ENCODE measurements at regions not wholly inside any gene's neighbourhood (a gene's known extent, or its start where the extent isn't known, plus 50 kb on each side); places are given as distances from the start of the nearest gene placed in this dataset.

DNA sequence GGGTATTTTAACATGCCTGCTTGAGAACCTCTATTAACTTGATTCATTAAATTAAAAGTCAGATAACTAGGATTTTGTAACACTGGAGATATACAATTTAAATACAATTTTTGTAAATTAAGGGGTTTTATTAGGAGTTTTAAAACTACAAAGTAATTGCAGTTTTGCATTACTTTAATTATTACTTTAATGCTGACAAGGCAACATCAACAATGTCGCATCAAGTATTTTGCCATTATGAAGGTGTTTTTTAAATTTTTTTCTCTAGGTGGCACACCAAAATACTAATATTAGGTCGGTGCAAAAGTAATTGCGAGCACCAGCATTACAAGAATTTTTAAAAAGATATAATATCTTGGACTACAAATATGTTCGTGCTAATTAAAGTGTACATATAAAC, 513.4 kb downstream of the ANKRD7 start:
- Histone ChIP-seq H3K9me3 (ENCODE audit: low read depth, low read length) (no peaks in the 10 kb centered on the region), H3K4me3 (ENCODE audit: low read length) (no peak overlapping the region), H3K4me1 (ENCODE audit: insufficient read depth, low read length) (no peaks in the 10 kb centered on the region), H3K27me3 (ENCODE audit: insufficient read depth, low read length) (no peaks in the 10 kb centered on the region)

- Histone ChIP-seq H3K4me1 (ENCODE audit: insufficient read depth, low read length) (no peaks in the 10 kb centered on the region), H3K4me3 (ENCODE audit: low read length) (no peak overlapping the region), H3K9me3 (ENCODE audit: low read depth, low read length) (no peaks in the 10 kb centered on the region), H3K27me3 (ENCODE audit: insufficient read depth, low read length) (no peaks in the 10 kb centered on the region)
Observed at GRCh38 chr7:118745927-118746326, 521.4 kb downstream of the ANKRD7 start.

DNA sequence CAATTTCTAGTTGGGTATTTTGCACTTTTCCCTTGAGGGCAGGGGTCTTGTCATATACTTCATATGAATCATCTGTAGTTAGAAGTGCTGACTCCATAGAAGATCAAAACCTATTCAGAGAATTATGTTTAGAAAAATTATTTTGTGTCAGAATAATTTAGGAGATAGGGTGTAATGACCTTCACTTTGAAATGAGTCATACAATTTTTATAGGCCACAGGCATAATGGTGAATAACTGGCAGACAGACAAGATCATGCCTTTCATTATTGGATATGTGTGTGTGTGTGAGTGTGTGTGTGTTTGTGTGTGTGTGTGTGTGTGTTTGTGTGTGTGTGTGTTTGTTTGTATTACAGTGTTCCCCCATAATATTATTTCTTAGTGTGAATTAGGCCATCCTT, 523.0 kb downstream of the ANKRD7 start:
- H3K4me1 ChIP-seq (ENCODE audit: insufficient read depth, low read length) = no peaks in the 10 kb centered on the region
- H3K9me3 ChIP-seq (ENCODE audit: low read depth, low read length) = no peaks in the 10 kb centered on the region
- no peak overlapping the region for H3K4me3 ChIP-seq (ENCODE audit: low read length)
- H3K27me3 ChIP-seq (ENCODE audit: insufficient read depth, low read length) = no peaks in the 10 kb centered on the region

GRCh38 chr7:118753479-118753878, 529.0 kb downstream of the ANKRD7 start:
- Histone ChIP-seq H3K9me3 (ENCODE audit: low read depth, low read length) (no peaks in the 10 kb centered on the region), H3K27me3 (ENCODE audit: insufficient read depth, low read length) (no peaks in the 10 kb centered on the region), H3K4me3 (ENCODE audit: low read length) (no peak overlapping the region), H3K4me1 (ENCODE audit: insufficient read depth, low read length) (no peaks in the 10 kb centered on the region)

- no peaks in the 10 kb centered on the region for H3K4me1 ChIP-seq (ENCODE audit: insufficient read depth, low read length)
- H3K4me3 ChIP-seq (ENCODE audit: low read length) = no peak overlapping the region
- no peaks in the 10 kb centered on the region for H3K9me3 ChIP-seq (ENCODE audit: low read depth, low read length)
- no peaks in the 10 kb centered on the region for H3K27me3 ChIP-seq (ENCODE audit: insufficient read depth, low read length)
Observed at GRCh38 chr7:118754608-118755007, 530.1 kb downstream of the ANKRD7 start.

DNA sequence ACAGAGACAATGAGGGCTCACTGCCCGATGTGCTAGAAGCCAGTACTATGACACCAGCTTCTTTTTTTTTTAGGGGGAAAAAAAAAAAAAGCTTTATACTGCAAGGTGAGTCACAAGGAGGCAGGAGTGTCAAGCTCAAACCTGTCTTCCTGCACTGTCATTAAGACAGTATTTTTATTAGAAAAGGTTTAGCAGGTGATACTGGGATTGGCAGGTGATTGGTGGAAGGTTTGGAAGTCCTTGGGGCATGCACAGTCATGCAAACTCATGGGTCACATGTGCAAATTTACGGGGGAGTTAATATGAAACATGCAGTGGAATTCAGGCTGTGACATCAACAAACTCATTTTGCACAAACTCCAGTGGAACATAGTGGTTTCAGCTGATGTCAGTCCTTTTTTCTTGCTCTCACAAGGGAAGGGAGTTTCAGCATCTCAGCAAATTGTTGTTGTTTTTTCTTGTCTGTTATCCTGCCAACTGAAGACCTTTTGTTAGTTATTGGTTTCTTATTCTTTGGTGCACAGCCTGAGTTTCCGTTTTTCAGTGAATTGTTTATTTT, 530.6 kb downstream of the ANKRD7 start:
- no peaks in the 10 kb centered on the region for H3K27me3 ChIP-seq (ENCODE audit: insufficient read depth, low read length)
- no peak overlapping the region for H3K4me3 ChIP-seq (ENCODE audit: low read length)
- H3K4me1 ChIP-seq (ENCODE audit: insufficient read depth, low read length) = no peaks in the 10 kb centered on the region
- no peaks in the 10 kb centered on the region for H3K9me3 ChIP-seq (ENCODE audit: low read depth, low read length)

DNA sequence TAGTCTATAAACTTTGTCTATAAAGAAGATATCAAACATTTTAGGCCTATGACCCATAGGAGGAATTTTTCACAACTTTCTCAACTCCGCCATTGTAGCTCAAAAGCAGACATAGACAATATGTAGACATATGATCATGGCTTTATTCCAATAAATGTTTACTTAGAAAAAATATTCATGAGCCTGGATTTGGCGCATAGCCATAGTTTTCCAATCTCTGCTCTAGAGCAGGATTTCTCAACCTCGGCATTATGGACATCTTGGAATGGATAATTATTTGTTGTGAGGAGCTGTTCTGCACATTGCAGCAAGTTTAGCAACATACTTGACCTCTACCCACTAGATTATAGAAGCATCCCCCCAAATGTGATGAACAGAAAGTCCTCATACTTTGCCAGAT, 532.6 kb downstream of the ANKRD7 start:
- H3K4me3 ChIP-seq (ENCODE audit: low read length) = no peak overlapping the region
- H3K27me3 ChIP-seq (ENCODE audit: insufficient read depth, low read length) = no peaks in the 10 kb centered on the region
- H3K4me1 ChIP-seq (ENCODE audit: insufficient read depth, low read length) = no peaks in the 10 kb centered on the region
- H3K9me3 ChIP-seq (ENCODE audit: low read depth, low read length) = peaks cover 6% of the 10 kb centered on the region

DNA sequence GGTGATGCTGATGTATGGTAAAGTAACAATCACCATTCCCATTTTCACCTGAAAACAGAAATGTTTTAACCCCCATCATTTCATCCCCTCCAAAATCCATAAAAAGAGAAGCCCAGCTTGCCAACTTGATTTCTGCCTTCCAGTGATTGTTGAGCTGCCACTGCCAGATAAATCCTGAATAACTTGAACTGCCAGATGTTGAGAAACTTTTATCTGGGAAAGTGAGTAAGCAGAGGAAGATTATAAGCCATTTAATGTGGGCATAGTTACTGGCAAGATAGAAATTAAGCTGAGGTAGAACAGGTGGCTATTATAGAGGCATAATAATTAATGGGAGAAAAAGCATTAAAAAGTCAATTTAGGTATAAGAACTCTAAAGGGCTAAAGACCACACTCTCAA, 534.1 kb downstream of the ANKRD7 start:
- H3K4me1 ChIP-seq (ENCODE audit: insufficient read depth, low read length) = no peaks in the 10 kb centered on the region
- H3K9me3 ChIP-seq (ENCODE audit: low read depth, low read length) = peaks cover 6% of the 10 kb centered on the region
- H3K27me3 ChIP-seq (ENCODE audit: insufficient read depth, low read length) = no peaks in the 10 kb centered on the region
- H3K4me3 ChIP-seq (ENCODE audit: low read length) = no peak overlapping the region

- Histone ChIP-seq H3K4me3 (ENCODE audit: low read length) (no peak overlapping the region), H3K27me3 (ENCODE audit: insufficient read depth, low read length) (no peaks in the 10 kb centered on the region), H3K4me1 (ENCODE audit: insufficient read depth, low read length) (no peaks in the 10 kb centered on the region), H3K9me3 (ENCODE audit: low read depth, low read length) (peaks cover 6% of the 10 kb centered on the region)
Observed at GRCh38 chr7:118759921-118760320, 535.4 kb downstream of the ANKRD7 start.

DNA sequence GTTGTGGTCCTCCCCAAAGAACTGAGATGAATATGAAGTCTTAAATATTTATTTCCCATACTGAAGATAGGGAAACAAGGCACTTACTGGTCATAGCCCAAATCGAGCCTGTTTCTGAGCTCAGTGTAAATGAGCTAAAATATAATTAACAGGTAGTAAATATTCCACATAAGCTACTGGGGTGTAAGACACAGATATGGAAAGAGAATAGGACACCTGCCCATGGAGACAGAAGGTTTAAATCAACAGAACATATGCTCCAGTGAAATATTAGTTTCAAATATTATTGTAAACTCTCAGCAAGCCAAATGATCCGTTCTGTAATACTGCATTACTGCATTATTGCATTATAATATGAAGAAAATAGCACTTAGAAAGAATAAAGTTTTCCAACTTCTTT, 537.9 kb downstream of the ANKRD7 start:
- Histone ChIP-seq H3K4me1 (ENCODE audit: insufficient read depth, low read length) (no peaks in the 10 kb centered on the region), H3K9me3 (ENCODE audit: low read depth, low read length) (peaks cover 6% of the 10 kb centered on the region), H3K4me3 (ENCODE audit: low read length) (no peak overlapping the region), H3K27me3 (ENCODE audit: insufficient read depth, low read length) (no peaks in the 10 kb centered on the region)

DNA sequence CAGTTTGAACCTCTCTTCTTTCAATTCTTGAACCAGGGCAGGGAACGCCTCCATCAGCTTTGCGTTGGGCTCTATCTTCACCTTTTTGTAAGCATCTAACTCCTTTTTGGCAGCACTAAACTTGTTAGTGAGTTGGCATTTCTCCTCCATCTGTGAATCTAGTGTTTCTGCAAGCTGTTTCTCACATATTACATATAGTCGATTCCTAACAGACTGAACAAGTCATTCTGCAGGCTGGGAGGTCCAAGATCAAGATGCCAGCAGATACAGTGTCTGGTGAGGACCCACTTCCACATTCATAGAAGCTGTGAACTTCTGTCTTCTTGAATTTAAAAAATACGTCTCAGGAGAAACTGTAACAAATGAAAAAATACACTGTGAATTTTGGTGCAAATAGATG, 539.7 kb downstream of the ANKRD7 start:
- Histone ChIP-seq H3K27me3 (ENCODE audit: insufficient read depth, low read length) (no peaks in the 10 kb centered on the region), H3K9me3 (ENCODE audit: low read depth, low read length) (peaks cover 6% of the 10 kb centered on the region), H3K4me3 (ENCODE audit: low read length) (no peak overlapping the region), H3K4me1 (ENCODE audit: insufficient read depth, low read length) (no peaks in the 10 kb centered on the region)

DNA sequence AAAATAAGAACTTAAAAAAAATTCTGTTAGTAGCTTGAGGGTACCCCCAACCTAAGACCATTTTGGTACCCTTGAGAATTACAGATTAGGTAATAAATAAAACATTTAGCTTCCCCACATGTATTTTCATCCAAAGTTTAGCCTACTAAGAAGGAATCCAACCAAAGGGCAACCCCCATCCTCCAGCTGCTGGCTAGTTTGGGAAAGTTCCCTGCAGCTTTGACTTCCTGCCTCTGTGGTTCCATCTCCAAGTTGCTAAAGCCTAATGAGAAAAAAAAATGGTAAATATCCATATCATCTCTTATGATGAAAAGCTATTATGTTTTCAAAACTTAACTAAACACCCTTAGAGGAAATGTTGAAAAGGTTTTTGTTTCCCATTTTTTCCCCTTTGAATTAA, 547.2 kb downstream of the ANKRD7 start:
- H3K4me1 ChIP-seq (ENCODE audit: insufficient read depth, low read length) = no peaks in the 10 kb centered on the region
- H3K9me3 ChIP-seq (ENCODE audit: low read depth, low read length) = no peaks in the 10 kb centered on the region
- no peak overlapping the region for H3K4me3 ChIP-seq (ENCODE audit: low read length)
- no peaks in the 10 kb centered on the region for H3K27me3 ChIP-seq (ENCODE audit: insufficient read depth, low read length)

DNA sequence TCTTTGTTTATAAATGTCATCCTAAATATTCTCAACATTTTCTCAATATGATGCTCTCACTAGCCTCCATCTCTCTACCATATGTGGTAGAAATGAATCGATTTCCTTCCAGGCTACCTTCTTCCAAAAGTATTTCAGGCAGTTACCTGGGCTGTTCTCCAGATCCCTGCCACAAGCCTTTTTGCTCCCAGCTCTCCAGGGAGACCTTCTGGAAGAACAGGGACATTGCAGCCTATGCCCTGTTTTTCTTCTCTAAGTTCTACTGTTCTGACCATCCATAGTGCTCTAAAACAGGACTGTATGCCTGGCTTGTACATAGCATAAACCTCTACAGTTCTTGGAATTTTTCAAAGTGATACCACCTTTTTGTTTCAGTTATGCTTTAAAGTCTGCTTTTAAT, 552.8 kb downstream of the ANKRD7 start:
- no peak overlapping the region for H3K4me3 ChIP-seq (ENCODE audit: low read length)
- H3K9me3 ChIP-seq (ENCODE audit: low read depth, low read length) = no peaks in the 10 kb centered on the region
- no peaks in the 10 kb centered on the region for H3K27me3 ChIP-seq (ENCODE audit: insufficient read depth, low read length)
- no peaks in the 10 kb centered on the region for H3K4me1 ChIP-seq (ENCODE audit: insufficient read depth, low read length)

DNA sequence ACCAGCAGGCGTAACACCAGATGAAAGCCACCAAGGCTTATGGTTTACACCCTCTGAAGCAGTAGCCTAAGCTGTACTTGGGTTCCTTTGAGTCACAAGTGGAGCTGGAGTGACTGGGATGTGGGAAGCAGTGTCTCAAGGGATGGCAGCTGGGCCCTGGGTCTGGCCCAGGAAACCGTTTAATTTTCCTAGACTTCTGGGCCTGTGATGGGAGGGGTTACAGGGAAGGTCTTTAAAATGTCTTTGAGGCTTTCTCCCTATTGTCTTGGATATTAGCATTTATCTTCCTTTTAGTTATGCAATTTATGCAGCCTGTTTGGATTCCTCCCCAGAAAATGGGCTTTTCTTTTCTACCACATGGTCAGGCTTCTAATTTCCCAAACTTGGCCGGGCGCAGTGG, 568.2 kb downstream of the ANKRD7 start:
- Histone ChIP-seq H3K27me3 (ENCODE audit: insufficient read depth, low read length) (no peaks in the 10 kb centered on the region), H3K4me1 (ENCODE audit: insufficient read depth, low read length) (no peaks in the 10 kb centered on the region), H3K4me3 (ENCODE audit: low read length) (no peak overlapping the region), H3K9me3 (ENCODE audit: low read depth, low read length) (no peaks in the 10 kb centered on the region)

DNA sequence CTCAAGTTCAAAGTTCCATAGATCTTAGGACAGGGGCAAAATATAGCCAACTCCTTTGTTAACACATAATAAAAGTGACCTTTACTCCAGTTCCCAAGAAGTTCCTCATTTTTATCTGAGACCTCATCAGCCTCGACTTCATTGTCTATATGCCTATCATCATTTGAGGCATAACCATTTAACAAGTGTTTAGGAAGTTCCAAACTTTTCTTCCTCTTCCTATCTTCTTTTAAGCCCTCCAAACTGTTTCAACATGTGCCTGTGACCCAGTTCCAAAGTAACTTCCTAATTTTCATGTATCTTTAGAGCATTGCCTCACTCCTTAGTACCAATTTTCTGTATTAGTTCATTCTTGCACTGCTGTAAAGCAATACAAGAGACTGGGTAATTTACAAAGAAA, 569.1 kb downstream of the ANKRD7 start:
- Histone ChIP-seq H3K4me1 (ENCODE audit: insufficient read depth, low read length) (no peaks in the 10 kb centered on the region), H3K9me3 (ENCODE audit: low read depth, low read length) (no peaks in the 10 kb centered on the region), H3K27me3 (ENCODE audit: insufficient read depth, low read length) (no peaks in the 10 kb centered on the region), H3K4me3 (ENCODE audit: low read length) (no peak overlapping the region)

DNA sequence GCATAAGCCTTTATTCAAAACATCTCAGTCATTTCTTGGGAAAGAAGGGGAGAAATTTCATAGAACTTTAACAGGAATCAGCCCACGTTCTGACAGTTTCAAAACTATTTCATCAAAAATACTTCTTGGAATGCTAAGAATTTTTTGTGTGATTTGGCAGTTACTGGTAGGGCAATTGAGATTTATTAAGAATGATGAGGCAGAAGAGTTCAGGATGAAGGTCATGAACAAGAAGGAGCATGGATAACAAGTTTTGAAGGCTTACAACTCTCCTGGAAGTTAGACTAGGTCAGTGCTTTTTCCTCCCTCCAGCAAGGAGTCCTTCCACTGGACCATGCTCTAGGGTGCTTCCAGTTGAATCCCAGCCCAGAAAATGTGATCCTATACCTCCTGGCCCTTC, 569.9 kb downstream of the ANKRD7 start:
- H3K27me3 ChIP-seq (ENCODE audit: insufficient read depth, low read length) = no peaks in the 10 kb centered on the region
- no peaks in the 10 kb centered on the region for H3K4me1 ChIP-seq (ENCODE audit: insufficient read depth, low read length)
- no peak overlapping the region for H3K4me3 ChIP-seq (ENCODE audit: low read length)
- H3K9me3 ChIP-seq (ENCODE audit: low read depth, low read length) = no peaks in the 10 kb centered on the region

DNA sequence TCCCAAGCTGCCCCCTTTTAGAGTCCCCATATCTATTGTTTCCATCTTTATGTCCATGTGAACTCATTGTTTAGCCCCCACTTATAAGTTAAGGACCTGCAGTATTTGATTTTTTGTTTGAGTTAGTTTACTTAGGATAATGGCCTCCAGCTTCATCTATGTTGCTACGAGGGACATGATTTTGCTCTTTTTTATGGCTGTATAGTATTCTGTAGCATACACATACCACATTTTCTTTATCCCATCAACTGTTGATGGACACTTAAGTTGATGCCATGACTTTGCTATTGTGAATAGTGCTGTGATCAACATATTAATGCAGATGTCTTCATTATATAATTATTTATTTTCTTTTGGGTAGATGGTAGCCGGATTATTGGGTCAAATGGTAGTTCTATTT, 576.9 kb downstream of the ANKRD7 start:
- Histone ChIP-seq H3K27me3 (ENCODE audit: insufficient read depth, low read length) (no peaks in the 10 kb centered on the region), H3K9me3 (ENCODE audit: low read depth, low read length) (no peaks in the 10 kb centered on the region), H3K4me3 (ENCODE audit: low read length) (no peak overlapping the region), H3K4me1 (ENCODE audit: insufficient read depth, low read length) (no peaks in the 10 kb centered on the region)
